Skeletal muscle tissue (tissue), 3 donors: ENCODE measurements at regions not wholly inside any gene's neighbourhood (a gene's known extent, or its start where the extent isn't known, plus 50 kb on each side); places are given as distances from the start of the nearest gene placed in this dataset.
"Not testable (repeated sequence)": the region's sequence is repeated elsewhere in the genome, so short reads cannot be mapped to it uniquely, and the experiment has no call there.

ENCODE experiments used
- H3K27ac ChIP-seq: one replicate; pipeline ENCODE4 v1.7.0; 2013; ENCODE audit warnings: mild to moderate bottlenecking, low read depth, low read length, inconsistent platforms
- H3K27me3 ChIP-seq, 3 donors: one replicate each; pipeline ENCODE4 v1.7.0; 2013; ENCODE audit warnings: low read length in 3 of 3; ENCODE audit not compliant: control insufficient read depth in 3 of 3, insufficient read depth in 3 of 3
- H3K36me3 ChIP-seq, 3 donors: one replicate each; pipeline ENCODE4 v1.7.0; 2013; ENCODE audit warnings: low read length in 3 of 3; ENCODE audit not compliant: control insufficient read depth in 3 of 3, insufficient read depth in 3 of 3
- H3K4me1 ChIP-seq, 3 donors: one replicate each; pipeline ENCODE4 v1.7.0; 2013; ENCODE audit warnings: low read length in 3 of 3, mild to moderate bottlenecking in 3 of 3; ENCODE audit not compliant: control insufficient read depth in 3 of 3, insufficient read depth in 3 of 3
- H3K4me3 ChIP-seq, 3 donors: one replicate each; pipeline ENCODE4 v1.7.0; 2013; ENCODE audit warnings: low read length in 3 of 3
- H3K9ac ChIP-seq, 3 donors: one replicate each; pipeline ENCODE4 v1.7.0; 2013; ENCODE audit warnings: low read length in 3 of 3, mild to moderate bottlenecking in 3 of 3, moderate library complexity in 2 of 3, low read depth in 1 of 3
- H3K9me3 ChIP-seq, 3 donors: one replicate each; pipeline ENCODE4 v1.7.0; 2013; ENCODE audit warnings: low read length in 3 of 3; ENCODE audit not compliant: control insufficient read depth in 3 of 3
- donor health status: Osteomylitis.

DNA sequence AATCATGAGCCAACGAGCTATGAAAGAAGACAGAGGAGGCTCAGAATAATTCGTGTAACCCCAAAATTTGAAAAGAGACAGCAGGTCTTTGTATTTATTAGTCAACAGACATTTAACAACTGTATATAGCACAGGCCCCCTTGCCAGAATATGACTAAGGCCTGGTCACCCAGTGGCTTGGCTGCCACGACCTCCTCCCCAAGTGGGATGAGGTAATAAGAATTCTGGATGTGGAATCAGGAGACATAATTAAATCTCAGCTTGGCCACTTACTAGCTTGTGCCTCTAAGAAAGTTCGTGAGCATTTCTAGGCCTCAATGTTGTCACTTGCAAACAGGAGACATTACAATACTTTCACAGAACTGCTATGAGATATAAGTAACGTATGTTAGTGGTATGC, 134.2 kb upstream of the TNFSF4 start:
- no peaks in the 10 kb centered on the region for H3K36me3 ChIP-seq
- no peak overlapping the region for H3K4me3 ChIP-seq
- no peak overlapping the region for H3K9ac ChIP-seq
- no peaks in the 10 kb centered on the region for H3K27me3 ChIP-seq
- H3K4me1 ChIP-seq = no peaks in the 10 kb centered on the region
- H3K9me3 ChIP-seq = no peaks in the 10 kb centered on the region
- H3K27ac ChIP-seq = no peak overlapping the region

DNA sequence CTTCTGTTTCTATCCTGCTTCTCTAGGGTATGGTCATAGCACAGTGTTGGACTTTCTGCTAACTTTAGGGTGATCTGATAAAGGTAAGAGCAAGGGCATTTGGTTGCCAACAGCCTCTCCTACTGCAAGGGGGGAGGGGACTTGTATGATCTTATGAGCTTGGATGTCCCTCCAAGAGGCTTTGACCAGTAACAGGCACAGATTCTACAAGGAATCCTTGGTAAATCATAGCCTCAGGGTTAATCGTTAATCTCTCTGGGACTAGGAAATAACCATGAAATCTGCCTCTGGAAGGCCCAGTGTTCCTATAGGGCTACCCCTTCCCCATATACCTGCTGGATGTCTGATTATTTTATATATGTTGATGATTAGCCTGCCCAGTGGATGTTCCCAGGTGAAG, 134.8 kb upstream of the TNFSF4 start:
- H3K36me3 ChIP-seq = no peaks in the 10 kb centered on the region
- no peaks in the 10 kb centered on the region for H3K27me3 ChIP-seq
- H3K9me3 ChIP-seq = no peaks in the 10 kb centered on the region
- H3K4me1 ChIP-seq = no peaks in the 10 kb centered on the region
- H3K9ac ChIP-seq = no peak overlapping the region
- H3K27ac ChIP-seq = no peak overlapping the region
- H3K4me3 ChIP-seq = no peak overlapping the region

DNA sequence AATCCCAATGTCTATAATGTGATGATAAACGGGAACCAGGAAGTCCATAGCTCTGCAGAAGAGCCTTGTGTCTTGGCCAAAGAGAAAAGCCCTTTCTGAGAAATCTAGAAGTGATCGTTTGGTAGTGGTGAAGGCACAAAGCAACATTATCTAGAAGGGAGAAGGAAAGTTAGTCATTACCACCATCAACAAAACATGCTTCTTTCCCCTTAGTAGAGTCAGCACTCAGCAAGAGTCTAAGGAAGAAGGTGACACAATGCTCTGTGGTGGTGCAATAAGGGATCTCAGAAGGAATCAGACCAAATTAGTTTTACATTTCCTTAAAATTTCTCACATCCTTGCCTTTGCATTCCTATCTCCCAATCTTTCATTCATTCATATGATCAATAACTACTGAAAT, 134.4 kb upstream of the PRDX6 start:
- H3K36me3 ChIP-seq = no peaks in the 10 kb centered on the region
- H3K27me3 ChIP-seq = no peaks in the 10 kb centered on the region
- no peaks in the 10 kb centered on the region for H3K4me1 ChIP-seq
- H3K4me3 ChIP-seq = no peak overlapping the region
- H3K9me3 ChIP-seq = no peaks in the 10 kb centered on the region
- H3K27ac ChIP-seq = no peak overlapping the region
- H3K9ac ChIP-seq = no peak overlapping the region

DNA sequence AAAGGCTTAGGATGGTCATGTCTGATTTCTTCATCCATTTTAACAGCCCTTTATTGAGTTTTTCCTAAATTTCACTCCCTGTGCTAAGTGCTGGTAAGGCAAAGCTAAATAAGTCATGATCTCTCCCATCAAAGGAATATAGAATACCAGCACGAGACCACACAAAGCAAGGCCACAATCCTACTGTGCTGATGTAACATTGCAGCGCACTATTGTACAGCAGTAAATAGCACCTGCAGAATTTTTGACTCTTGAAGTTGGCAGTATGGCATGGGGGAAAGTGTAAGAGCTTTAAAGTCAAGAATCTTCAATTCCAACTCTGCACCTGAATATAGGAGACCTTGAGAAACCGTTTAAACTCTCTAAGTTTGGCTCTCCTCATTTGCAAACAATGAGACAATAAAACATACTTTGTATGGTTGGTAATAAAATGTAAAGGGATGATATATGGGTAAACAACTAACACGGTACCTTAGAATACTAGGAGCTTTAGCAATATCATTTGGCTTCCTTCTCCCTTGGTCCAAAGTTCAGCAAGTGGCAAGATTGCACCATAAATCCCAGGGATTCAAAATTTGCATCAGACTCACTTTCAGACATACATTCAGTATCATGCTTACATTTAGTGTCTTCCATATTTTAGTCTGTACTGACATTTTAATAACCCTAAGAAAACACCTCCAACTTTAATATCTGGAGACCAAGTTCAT, 132.9 kb upstream of the PRDX6 start:
- no peaks in the 10 kb centered on the region for H3K36me3 ChIP-seq
- H3K27ac ChIP-seq = no peak overlapping the region
- no peak overlapping the region for H3K4me3 ChIP-seq

DNA sequence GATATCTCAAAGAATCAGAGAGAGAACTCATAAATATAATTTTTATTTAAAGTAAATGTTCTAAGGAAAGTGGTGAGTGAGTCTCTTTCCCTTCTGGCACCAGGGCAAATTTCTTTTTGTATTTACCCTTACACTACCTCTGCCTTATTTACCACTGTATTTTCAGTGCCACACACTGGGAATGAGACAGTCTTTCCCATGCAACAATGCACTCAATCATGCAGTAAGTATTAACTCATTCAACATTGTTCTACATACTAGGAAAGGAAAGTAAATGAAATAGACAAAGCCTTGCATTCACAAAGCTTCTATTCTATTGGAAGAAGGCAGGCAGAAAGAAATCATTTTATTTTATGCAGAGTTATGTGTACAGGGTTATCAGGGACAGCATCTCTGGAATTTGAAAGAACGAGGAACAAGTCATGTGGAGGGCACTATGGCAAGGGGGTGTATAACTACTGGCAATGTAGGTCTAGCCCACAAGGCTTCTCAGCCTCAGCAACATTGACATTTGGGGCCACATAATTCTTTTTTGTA, 129.8 kb upstream of the PRDX6 start:
- no peaks in the 10 kb centered on the region for H3K36me3 ChIP-seq
- no peaks in the 10 kb centered on the region for H3K4me1 ChIP-seq
- H3K27ac ChIP-seq = no peak overlapping the region
- H3K27me3 ChIP-seq = no peaks in the 10 kb centered on the region
- H3K9ac ChIP-seq = no peak overlapping the region
- H3K4me3 ChIP-seq = no peak overlapping the region
- H3K9me3 ChIP-seq = no peaks in the 10 kb centered on the region

More for the DNA sequence above, 132.9 kb upstream of the PRDX6 start:
- Histone ChIP-seq H3K4me1 (no peaks in the 10 kb centered on the region), H3K27me3 (no peaks in the 10 kb centered on the region), H3K9me3 (no peaks in the 10 kb centered on the region), H3K9ac (no peak overlapping the region)

DNA sequence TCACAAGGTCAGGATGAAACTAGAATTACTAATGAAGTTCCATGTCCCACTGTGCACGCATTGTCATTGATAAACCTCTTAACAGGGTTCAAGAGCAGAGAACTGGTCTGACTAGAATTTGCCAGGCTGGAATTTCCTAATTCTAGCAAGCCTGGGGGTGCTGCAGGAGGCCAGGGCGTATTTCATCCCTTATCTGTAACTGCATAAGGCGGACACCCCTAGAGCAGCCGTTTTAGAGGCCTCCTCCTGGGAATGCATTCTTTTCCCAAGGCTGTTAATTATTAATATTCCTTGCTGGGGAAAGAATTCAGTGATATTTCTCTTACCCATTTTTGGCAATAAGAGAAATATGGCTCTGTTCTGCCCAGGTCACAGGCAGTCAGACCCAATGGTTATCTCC, 124.5 kb upstream of the PRDX6 start:
- H3K27ac ChIP-seq, H3K4me3 ChIP-seq, H3K9me3 ChIP-seq, H3K4me1 ChIP-seq, H3K27me3 ChIP-seq, H3K36me3 ChIP-seq, H3K9ac ChIP-seq: not testable (repeated sequence)

DNA sequence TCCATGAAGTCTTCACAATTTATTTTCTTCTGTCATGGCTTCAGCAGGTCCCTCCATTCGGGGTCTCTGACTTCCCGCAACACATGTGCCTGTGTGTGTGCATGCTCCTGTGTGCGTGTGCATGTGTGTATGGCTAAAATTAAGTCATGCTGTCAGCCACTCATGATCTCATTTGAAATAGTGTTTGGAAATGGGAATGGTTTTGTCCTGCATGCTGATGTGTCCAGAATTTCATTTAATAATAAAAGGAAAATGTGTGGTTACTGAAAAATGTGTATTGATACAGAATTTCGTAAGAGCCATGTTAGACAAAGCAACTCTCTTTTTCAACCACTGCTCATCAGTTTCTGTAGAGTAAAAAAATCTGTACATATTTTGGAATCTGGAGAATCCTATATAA, 123.8 kb upstream of the PRDX6 start:
- no peak overlapping the region for H3K9ac ChIP-seq
- H3K4me3 ChIP-seq = no peak overlapping the region
- no peaks in the 10 kb centered on the region for H3K27me3 ChIP-seq
- no peak overlapping the region for H3K27ac ChIP-seq
- H3K4me1 ChIP-seq = no peaks in the 10 kb centered on the region
- H3K36me3 ChIP-seq = no peaks in the 10 kb centered on the region
- no peaks in the 10 kb centered on the region for H3K9me3 ChIP-seq

DNA sequence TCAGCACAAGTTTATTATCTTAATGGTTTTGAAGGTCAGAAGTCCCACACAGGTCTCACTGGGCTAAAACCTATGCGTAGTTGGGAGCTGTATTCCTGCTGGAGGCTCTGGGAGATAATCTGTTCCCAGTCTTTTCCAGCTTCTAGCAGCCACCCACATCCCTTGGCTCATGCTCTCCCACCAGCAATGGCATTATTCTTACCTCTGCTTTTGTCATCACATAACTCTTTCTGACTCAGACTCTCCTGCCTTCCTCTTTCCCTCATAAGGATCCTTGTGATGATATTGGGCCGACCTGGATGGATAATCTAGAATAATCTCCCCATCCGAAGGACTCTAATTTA, 122.2 kb upstream of the PRDX6 start:
- Histone ChIP-seq H3K4me1 (no peaks in the 10 kb centered on the region), H3K27ac (no peak overlapping the region), H3K27me3 (no peaks in the 10 kb centered on the region), H3K36me3 (no peaks in the 10 kb centered on the region), H3K9me3 (no peaks in the 10 kb centered on the region), H3K9ac (no peak overlapping the region), H3K4me3 (no peak overlapping the region)

DNA sequence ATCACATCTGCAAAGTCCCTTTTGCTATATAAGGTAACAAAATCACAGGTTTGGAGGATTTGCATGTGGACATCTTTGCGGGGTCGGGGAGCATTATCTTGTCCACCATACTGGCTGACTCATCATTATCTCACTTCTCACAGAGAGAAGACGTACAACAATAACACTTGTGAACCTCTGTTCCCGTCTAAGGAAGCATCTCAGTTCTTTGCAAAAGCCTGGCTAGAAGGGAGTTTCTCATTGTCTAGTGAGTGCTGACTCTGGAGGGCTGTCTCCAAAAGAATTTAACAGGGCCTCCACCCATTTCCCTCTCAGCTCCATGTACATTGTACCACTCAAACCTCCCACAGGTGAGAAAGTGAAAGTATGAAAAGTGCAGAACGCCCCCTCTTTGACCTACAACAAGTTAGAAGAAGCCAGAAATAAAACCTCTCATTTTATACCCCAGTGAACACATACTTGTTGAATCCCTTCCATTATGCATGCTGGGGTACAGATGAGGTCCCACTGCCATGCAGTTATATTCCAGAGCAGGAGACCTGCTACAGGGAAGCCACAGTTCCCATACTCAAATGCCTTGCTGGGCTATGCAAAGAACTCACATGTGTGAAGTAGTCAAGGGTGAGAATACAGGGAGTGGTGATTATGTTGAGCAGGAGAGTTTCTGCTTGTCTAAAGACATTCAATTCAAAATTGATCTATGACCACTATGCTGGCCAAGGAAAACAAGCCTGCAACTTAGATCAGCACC, 121.7 kb upstream of the PRDX6 start:
- H3K4me3 ChIP-seq = no peak overlapping the region
- no peaks in the 10 kb centered on the region for H3K27me3 ChIP-seq
- H3K9ac ChIP-seq = no peak overlapping the region
- H3K27ac ChIP-seq = no peak overlapping the region
- H3K4me1 ChIP-seq = no peaks in the 10 kb centered on the region
- no peaks in the 10 kb centered on the region for H3K36me3 ChIP-seq
- no peaks in the 10 kb centered on the region for H3K9me3 ChIP-seq

DNA sequence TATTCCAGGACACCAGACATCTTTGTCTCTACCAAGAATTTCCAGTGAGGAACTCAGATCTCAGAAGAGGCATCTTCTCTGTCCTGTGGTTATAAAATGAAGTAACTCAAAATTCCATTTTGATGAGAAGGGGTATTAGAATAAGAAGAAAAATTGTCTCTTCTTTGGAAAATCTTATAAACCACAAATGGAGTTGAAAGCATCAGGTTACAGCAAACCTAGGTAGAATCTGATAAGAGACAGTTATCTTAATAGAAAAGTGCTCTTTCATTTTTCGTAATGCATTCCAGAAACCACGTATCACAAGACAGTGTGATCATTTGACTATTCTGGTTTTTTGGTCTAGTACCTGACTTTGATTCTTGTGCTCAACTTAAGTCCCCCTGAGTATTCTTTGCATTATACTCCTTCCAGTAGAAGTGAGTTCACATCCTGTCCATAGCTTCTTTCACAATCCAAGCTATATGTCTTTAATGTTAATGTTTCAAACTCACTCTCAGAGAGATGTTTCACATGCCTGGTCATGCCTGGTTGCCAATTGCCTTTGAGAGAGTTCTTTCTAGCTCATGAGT, 120.9 kb upstream of the PRDX6 start:
- Histone ChIP-seq H3K27me3 (no peaks in the 10 kb centered on the region), H3K4me3 (no peak overlapping the region), H3K36me3 (no peaks in the 10 kb centered on the region), H3K27ac (no peak overlapping the region), H3K9ac (no peak overlapping the region), H3K9me3 (no peaks in the 10 kb centered on the region), H3K4me1 (peaks cover 0 to 3% (median 0%) of the 10 kb centered on the region in 3 donors)
